Tibial nerve (tissue), 4 donors: ENCODE measurements at regions not wholly inside any gene's neighbourhood (a gene's known extent, or its start where the extent isn't known, plus 50 kb on each side); places are given as distances from the start of the nearest gene placed in this dataset.

Source experiments
- DNase-seq, 2 donors: peaks; one replicate each; pipeline ENCODE4 v3.0.0-alpha.2; 2019; ENCODE audit warnings: low spot score in 2 of 2
- H3K27ac ChIP-seq, 4 donors: fragments of 200-600 bp; sonication (generic) in 3 of 4; one replicate each; pipeline ENCODE4 v1.5.1; 2017 to 2019; ENCODE audit warnings: mild to moderate bottlenecking in 1 of 4
- H3K27me3 ChIP-seq, 2 donors: fragments of 200-600 bp; sonication (generic) in 1 of 2; one replicate each; pipeline versions ENCODE4 v1.5.1 to v1.6.0; 2017 to 2019
- H3K36me3 ChIP-seq, 3 donors: fragments of 200-600 bp; sonication (generic); one replicate each; pipeline ENCODE4 v1.5.1; 2018 to 2019
- H3K4me1 ChIP-seq, 4 donors: fragments of 200-600 bp; sonication (generic) in 3 of 4; one replicate each; pipeline ENCODE4 v1.5.1; 2017 to 2019
- H3K4me3 ChIP-seq, 4 donors: fragments of 200-600 bp; sonication (generic) in 3 of 4; one replicate each; pipeline ENCODE4 v1.5.1; 2017 to 2019; ENCODE audit warnings: mild to moderate bottlenecking in 1 of 4, moderate library complexity in 1 of 4
- H3K9me3 ChIP-seq, 4 donors: fragments of 200-600 bp; sonication (generic) in 3 of 4; one replicate each; pipeline ENCODE4 v1.5.1; 2017 to 2019
- EP300 ChIP-seq, 2 donors: sonication (generic); formaldehyde crosslinking; IDR thresholded peaks; one replicate each; pipeline ENCODE4 v1.6.1; 2017; ENCODE audit warnings: antibody characterized with exemption in 2 of 2, mild to moderate bottlenecking in 1 of 2
- POLR2A ChIP-seq, 2 donors: fragments of 450-650 bp; IDR thresholded peaks; one replicate each; pipeline ENCODE4 v1.6.1; 2017; ENCODE audit warnings: antibody characterized with exemption in 2 of 2, mild to moderate bottlenecking in 2 of 2, moderate library complexity in 2 of 2
- WGBS, 2 donors: methylation state at CpG; one replicate each; pipeline ENCODE4 v1.1.5; 2018; 5-methylcytosine and 5-hydroxymethylcytosine counted together
- TF ChIP-seq, protein P1 (sequence below), 5 experiments: fragments of 200-600 bp in 3 of 5; fragments of 450-650 bp in 2 of 5; sonication (generic) in 3 of 5; IDR thresholded peaks; one replicate each; pipeline ENCODE4 v1.5.1; 2016 to 2019; ENCODE audit warnings: antibody characterized with exemption in 5 of 5, mild to moderate bottlenecking in 3 of 5, moderate library complexity in 2 of 5

DNA sequence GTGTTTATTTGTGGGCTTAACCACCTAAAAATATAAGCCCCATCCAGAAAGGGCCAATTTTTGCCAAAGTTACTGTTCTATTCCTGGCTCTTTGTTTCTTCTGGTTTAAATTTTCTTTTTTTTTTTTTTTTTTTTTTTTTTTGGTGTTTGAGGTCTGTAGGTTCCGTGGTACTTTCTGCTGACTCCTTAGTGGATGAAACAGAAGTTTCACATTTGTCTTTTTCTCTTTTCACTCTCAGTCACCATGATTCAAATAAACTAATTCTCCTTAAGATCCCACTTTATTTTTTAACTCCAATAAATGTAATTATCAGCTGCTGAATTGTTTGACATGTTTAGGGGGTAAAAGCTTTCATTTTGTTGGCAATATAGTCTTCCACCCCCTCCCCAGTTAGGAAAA, 322.3 kb downstream of the CHRM3 start:
- no peaks in the 10 kb centered on the region for H3K36me3 ChIP-seq
- TF ChIP-seq, protein P1, sequence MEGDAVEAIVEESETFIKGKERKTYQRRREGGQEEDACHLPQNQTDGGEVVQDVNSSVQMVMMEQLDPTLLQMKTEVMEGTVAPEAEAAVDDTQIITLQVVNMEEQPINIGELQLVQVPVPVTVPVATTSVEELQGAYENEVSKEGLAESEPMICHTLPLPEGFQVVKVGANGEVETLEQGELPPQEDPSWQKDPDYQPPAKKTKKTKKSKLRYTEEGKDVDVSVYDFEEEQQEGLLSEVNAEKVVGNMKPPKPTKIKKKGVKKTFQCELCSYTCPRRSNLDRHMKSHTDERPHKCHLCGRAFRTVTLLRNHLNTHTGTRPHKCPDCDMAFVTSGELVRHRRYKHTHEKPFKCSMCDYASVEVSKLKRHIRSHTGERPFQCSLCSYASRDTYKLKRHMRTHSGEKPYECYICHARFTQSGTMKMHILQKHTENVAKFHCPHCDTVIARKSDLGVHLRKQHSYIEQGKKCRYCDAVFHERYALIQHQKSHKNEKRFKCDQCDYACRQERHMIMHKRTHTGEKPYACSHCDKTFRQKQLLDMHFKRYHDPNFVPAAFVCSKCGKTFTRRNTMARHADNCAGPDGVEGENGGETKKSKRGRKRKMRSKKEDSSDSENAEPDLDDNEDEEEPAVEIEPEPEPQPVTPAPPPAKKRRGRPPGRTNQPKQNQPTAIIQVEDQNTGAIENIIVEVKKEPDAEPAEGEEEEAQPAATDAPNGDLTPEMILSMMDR (IDR thresholded peaks at IDR 0.05) = no peak
- TF ChIP-seq POLR2A (IDR thresholded peaks at IDR 0.05) (no peak), EP300 (IDR thresholded peaks at IDR 0.05) (no peak)
- no peak overlapping the region for H3K4me3 ChIP-seq
- 90 to 93% methylated on average over 1 of the region's 1 CpG for WGBS, 2 donors
- H3K4me1 ChIP-seq = no peaks in the 10 kb centered on the region
- H3K27me3 ChIP-seq = no peaks in the 10 kb centered on the region
- no peak overlapping the region for H3K27ac ChIP-seq
- DNase-seq = no peak
- no peaks in the 10 kb centered on the region for H3K9me3 ChIP-seq

DNA sequence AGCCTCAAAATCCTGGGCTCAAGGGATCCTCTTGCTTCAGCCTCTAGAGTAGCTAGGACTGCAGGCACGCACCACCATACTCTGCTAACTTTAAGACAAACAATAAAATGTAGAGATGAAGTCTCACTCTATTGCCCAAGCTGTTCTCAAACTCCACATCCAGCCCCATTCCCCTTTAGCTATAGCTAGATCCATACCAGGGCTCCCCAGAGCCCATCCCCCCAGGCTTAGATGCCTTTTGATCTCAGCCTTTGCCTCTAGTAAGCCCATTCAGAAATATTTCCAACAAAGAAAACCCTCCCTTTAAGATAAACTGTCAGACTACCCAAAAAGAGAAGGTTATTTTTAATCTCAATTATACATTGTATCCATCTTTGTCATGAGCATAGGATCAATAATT, 325.4 kb downstream of the CHRM3 start:
- H3K36me3 ChIP-seq = no peaks in the 10 kb centered on the region
- DNase-seq = no peak
- no peak overlapping the region for H3K4me3 ChIP-seq
- WGBS, 2 donors = 100% methylated on average over 1 of the region's 1 CpG
- H3K4me1 ChIP-seq = no peaks in the 10 kb centered on the region
- H3K27me3 ChIP-seq = no peaks in the 10 kb centered on the region
- H3K9me3 ChIP-seq = no peaks in the 10 kb centered on the region
- TF ChIP-seq, protein P1 (IDR thresholded peaks at IDR 0.05) = no peak
- no peak for TF ChIP-seq POLR2A (IDR thresholded peaks at IDR 0.05)
- no peak for TF ChIP-seq EP300 (IDR thresholded peaks at IDR 0.05)
- H3K27ac ChIP-seq = no peak overlapping the region

DNA sequence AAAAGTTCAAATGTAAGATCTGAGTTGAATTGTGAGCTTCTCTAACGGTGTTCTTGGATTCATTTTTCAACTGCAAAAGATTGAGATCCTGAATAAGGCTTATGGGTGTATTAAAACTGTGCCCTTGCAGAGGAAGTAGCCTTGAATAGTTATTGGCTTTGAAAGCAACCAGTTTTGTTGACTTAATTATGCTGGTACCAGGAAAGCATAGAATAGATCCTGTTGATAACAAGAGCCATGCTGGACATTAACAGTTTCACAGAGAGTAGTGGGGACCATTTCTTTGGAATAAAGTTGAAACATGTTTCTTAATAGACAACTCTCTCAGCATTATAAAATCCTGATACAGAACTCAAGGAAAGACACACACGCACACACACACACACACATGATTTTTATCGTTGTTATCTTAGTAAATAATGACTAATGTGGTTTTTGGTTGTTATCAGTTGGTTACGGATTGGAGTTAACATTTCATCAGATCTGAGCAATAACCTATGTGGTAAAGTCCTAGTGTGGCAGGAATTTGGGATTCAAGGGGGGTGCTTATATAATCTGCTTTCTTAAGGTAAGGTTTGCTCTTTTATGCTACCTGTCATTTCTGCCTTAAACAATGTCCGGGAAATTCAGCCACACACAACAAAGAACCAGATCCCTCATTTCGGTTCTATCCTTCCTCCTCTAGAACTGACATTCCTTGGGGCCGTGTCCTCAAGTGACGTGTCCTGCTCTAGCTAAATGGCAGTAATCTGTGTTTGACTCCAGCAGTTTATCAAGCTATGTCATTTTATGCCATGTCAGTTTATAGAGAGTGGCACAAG, 330.9 kb downstream of the CHRM3 start:
- Histone ChIP-seq H3K27ac (no peak overlapping the region), H3K27me3 (no peaks in the 10 kb centered on the region), H3K4me1 (no peaks in the 10 kb centered on the region)

DNA sequence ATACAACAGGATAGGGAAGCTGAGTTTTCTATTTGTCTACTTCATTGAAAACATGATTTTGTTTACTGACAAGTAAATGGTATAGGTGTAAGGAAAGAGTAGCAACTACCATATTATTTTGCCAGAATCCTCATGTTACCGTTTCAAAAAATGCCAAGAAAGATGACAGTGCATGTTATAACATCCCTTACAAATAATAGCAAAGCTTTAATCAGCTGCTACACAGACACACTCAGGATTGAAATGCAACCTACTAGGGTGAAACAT, 331.5 kb downstream of the CHRM3 start:
- 68 to 83% methylated on average over 1 of the region's 1 CpG for WGBS, 2 donors
- DNase-seq = no peak
- TF ChIP-seq, protein P1 (IDR thresholded peaks at IDR 0.05) = no peak
- TF ChIP-seq EP300 (IDR thresholded peaks at IDR 0.05) (no peak), POLR2A (IDR thresholded peaks at IDR 0.05) (no peak)
- Histone ChIP-seq H3K4me3 (no peak overlapping the region), H3K9me3 (no peaks in the 10 kb centered on the region), H3K27ac (no peak overlapping the region), H3K36me3 (no peaks in the 10 kb centered on the region), H3K27me3 (no peaks in the 10 kb centered on the region), H3K4me1 (no peaks in the 10 kb centered on the region)

More for the DNA sequence above, 330.9 kb downstream of the CHRM3 start:
- TF ChIP-seq EP300 (IDR thresholded peaks at IDR 0.05) (no peak), POLR2A (IDR thresholded peaks at IDR 0.05) (no peak)
- TF ChIP-seq, protein P1 (IDR thresholded peaks at IDR 0.05) = no peak
- Histone ChIP-seq H3K36me3 (no peaks in the 10 kb centered on the region), H3K4me3 (no peak overlapping the region), H3K9me3 (no peaks in the 10 kb centered on the region)
- 74 to 82% methylated on average over 8 of the region's 8 CpGs for WGBS, 2 donors
- no peak for DNase-seq

DNA sequence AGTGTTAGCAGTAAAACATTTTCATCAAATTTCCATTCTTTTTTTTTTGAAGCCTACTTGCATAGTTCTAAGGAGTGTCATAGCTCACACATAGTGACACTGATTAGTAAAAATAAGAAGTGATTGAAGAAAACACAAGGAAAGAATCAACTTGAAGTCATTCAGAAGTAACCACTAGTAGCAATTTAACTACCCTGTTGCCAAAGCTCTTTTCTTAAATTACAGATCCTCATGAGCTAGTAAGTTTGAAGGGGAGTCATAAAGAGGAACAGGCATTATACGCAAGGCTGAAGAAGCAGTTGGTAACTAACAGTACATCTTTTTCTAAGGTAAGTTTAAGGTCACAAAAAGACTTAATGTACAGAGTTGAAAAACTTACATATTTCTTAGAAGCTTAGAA, 332.2 kb downstream of the CHRM3 start:
- 80 to 93% methylated on average over 1 of the region's 1 CpG for WGBS, 2 donors
- TF ChIP-seq, protein P1 (IDR thresholded peaks at IDR 0.05) = no peak
- no peak for TF ChIP-seq POLR2A (IDR thresholded peaks at IDR 0.05)
- TF ChIP-seq EP300 (IDR thresholded peaks at IDR 0.05) = no peak
- no peaks in the 10 kb centered on the region for H3K4me1 ChIP-seq
- H3K27ac ChIP-seq = peak overlapping the region in 1 of 4 donors; percentile 30
- H3K9me3 ChIP-seq = no peaks in the 10 kb centered on the region
- no peaks in the 10 kb centered on the region for H3K36me3 ChIP-seq
- H3K27me3 ChIP-seq = no peaks in the 10 kb centered on the region
- DNase-seq = no peak
- no peak overlapping the region for H3K4me3 ChIP-seq
